T-cell (primary cell): ENCODE measurements at regions not wholly inside any gene's neighbourhood (a gene's known extent, or its start where the extent isn't known, plus 50 kb on each side); places are given as distances from the start of the nearest gene placed in this dataset.

ENCODE experiments used
- ATAC-seq, 4 experiments: fragments of 200-7000 bp in 3 of 4; fragments of 150-1000 bp in 1 of 4; cut with Tn5 transposase; replicated peaks in 1 of 4; 1 replicate in 3 of 4; 2 replicates in 1 of 4; pipeline ENCODE4 v1.10.0; 2021; ENCODE audit warnings: moderate library complexity in 3 of 4, mild to moderate bottlenecking in 2 of 4, moderate number of reproducible peaks in 1 of 4
- CTCF ChIA-PET, 2 donors: fragments of 300-600 bp; sonication (Branson Sonifier 250); formaldehyde crosslinking; loops; one replicate each; lab custom pipeline; 2022; ENCODE audit warnings: antibody characterized with exemption in 2 of 2; lab: Charles Lee
- POLR2A ChIA-PET, 2 donors: fragments of 300-600 bp; sonication (Branson Sonifier 250); formaldehyde crosslinking; loops; one replicate each; lab custom pipeline; 2022; ENCODE audit warnings: antibody characterized with exemption in 2 of 2; lab: Charles Lee
- DNase-seq, 35 experiments: peaks; one replicate each; pipeline versions ENCODE4 v3.0.0 to v3.0.0-alpha.2; 2013 to 2023
- H3K27ac ChIP-seq: one replicate; pipeline ENCODE4 v1.5.1; 2013; ENCODE audit warnings: low read length
- H3K27me3 ChIP-seq, 2 experiments: replicated peaks in 1 of 2; 1 replicate in 1 of 2; 2 replicates in 1 of 2; pipeline versions ENCODE4 v1.6.1 to v1.7.0; 2013; ENCODE audit warnings: low read length in 1 of 2, mixed read lengths in 1 of 2; ENCODE audit not compliant: control insufficient read depth in 2 of 2, insufficient read depth in 2 of 2; ENCODE audit errors: extremely low read depth in 1 of 2
- H3K36me3 ChIP-seq, 2 donors: 1 replicate in 1 of 2; 2 replicates in 1 of 2; pipeline versions ENCODE4 v1.6.1 to v1.7.0; 2013; ENCODE audit warnings: low read length in 1 of 2; ENCODE audit not compliant: control insufficient read depth in 2 of 2, insufficient read depth in 1 of 2; ENCODE audit errors: extremely low read depth in 1 of 2
- H3K4me1 ChIP-seq, 2 experiments: 1 replicate in 1 of 2; 2 replicates in 1 of 2; pipeline versions ENCODE4 v1.6.1 to v1.7.0; 2013; ENCODE audit warnings: low read length in 2 of 2, mixed read lengths in 1 of 2; ENCODE audit not compliant: insufficient read depth in 2 of 2, control insufficient read depth in 1 of 2; ENCODE audit errors: extremely low read depth in 1 of 2
- H3K4me3 ChIP-seq, 2 donors: 1 replicate in 1 of 2; 2 replicates in 1 of 2; pipeline versions ENCODE4 v1.5.1 to v1.7.0; 2013; ENCODE audit warnings: mild to moderate bottlenecking in 2 of 2, low read length in 1 of 2, moderate library complexity in 1 of 2; ENCODE audit not compliant: control insufficient read depth in 1 of 2; ENCODE audit errors: extremely low read depth in 1 of 2
- H3K9me3 ChIP-seq: 2 replicates; pipeline ENCODE4 v1.7.0; 2013
- H3K27ac Mint-ChIP-seq, 2 donors: one replicate each; pipeline ENCODE4 v1.8.0; 2020 to 2021; ENCODE audit warnings: mild to moderate bottlenecking in 2 of 2, mixed read lengths in 2 of 2
- H3K27me3 Mint-ChIP-seq, 2 donors: one replicate each; pipeline ENCODE4 v1.8.0; 2021 to 2022; ENCODE audit warnings: mixed read lengths in 2 of 2
- H3K36me3 Mint-ChIP-seq: one replicate; pipeline ENCODE4 v1.8.0; 2021; ENCODE audit warnings: mixed read lengths
- H3K4me1 Mint-ChIP-seq, 3 donors: one replicate each; pipeline ENCODE4 v1.8.0; 2020 to 2022; ENCODE audit warnings: mixed read lengths in 3 of 3, mild to moderate bottlenecking in 1 of 3
- H3K4me3 Mint-ChIP-seq, 3 donors: one replicate each; pipeline ENCODE4 v1.8.0; 2020 to 2022; ENCODE audit warnings: mild to moderate bottlenecking in 3 of 3, mixed read lengths in 3 of 3, moderate library complexity in 3 of 3
- H3K9me3 Mint-ChIP-seq, 3 donors: one replicate each; pipeline ENCODE4 v1.8.0; 2020 to 2022; ENCODE audit warnings: mixed read lengths in 3 of 3
- WGBS: methylation state at CpG from one replicate; pipeline ENCODE4 v1.1.5; 2013; ENCODE audit warnings: missing lambda C conversion rate; ENCODE audit not compliant: insufficient coverage; 5-methylcytosine and 5-hydroxymethylcytosine counted together

GRCh38 chrY:7437086-7437485, 525.5 kb upstream of the AMELY start:
- H3K27me3 ChIP-seq = no peaks in the 10 kb centered on the region
- CTCF ChIA-PET = no interaction called here
- H3K27ac Mint-ChIP-seq = no peak overlapping the region
- no peak overlapping the region for H3K4me3 ChIP-seq
- no peak for ATAC-seq
- no peaks in the 10 kb centered on the region for H3K36me3 Mint-ChIP-seq
- no peak overlapping the region for H3K27ac ChIP-seq
- no peak overlapping the region for H3K4me3 Mint-ChIP-seq
- H3K9me3 ChIP-seq = no peaks in the 10 kb centered on the region
- no peaks in the 10 kb centered on the region for H3K4me1 Mint-ChIP-seq
- WGBS = 83% methylated on average over 1 of the region's 1 CpG
- no peaks in the 10 kb centered on the region for H3K4me1 ChIP-seq
- DNase-seq = no peak
- H3K9me3 Mint-ChIP-seq = no peaks in the 10 kb centered on the region
- no peaks in the 10 kb centered on the region for H3K27me3 Mint-ChIP-seq
- POLR2A ChIA-PET = no interaction called here
- no peaks in the 10 kb centered on the region for H3K36me3 ChIP-seq

DNA sequence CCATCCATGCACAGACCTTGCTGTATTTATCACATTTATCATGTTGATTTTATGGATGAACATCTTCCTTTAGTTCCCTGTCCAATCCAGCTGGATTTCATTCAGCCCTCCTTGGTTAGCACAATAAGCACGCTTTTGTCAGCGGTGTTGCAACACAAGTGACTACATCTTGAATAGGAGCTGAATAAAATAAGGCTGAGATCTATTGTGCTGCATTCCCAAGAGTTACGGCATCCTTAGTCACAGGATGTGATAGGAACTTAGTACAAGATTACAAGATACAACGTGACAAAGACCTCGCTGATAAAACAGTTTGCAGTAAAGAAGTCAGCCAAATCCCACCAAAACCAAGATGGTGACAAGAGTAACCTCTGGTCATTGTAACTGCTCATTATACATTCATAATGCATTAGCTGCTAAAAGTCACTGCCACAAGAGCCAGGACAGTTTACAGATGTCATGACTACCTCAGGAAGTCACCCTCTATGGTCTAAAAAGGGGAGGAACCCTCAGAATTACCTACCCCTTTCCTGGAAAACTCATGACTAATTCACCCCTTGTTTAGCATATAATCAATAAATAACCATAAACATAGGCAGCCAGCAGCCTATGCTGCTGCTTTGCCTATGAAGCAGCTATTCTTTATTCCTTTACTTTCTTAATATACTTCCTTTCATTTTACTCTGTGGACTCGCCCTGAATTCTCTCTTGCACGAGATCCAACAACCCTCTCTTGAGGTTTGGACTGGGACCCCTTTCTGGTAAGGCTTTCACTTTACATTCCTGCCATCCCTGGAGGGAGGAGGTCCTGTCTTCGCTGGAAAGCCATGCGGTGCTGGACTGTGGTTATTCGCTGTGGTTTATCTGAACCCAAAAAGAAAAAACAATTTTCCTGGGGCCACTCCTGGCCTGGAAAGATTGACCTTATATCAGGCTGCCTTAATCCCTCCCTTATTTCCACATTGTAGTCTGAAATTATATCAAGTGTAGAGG, 522.6 kb upstream of the AMELY start:
- H3K4me3 Mint-ChIP-seq = no peak overlapping the region
- Histone ChIP-seq H3K27ac (no peak overlapping the region), H3K9me3 (no peaks in the 10 kb centered on the region), H3K4me1 (no peaks in the 10 kb centered on the region), H3K36me3 (no peaks in the 10 kb centered on the region), H3K27me3 (no peaks in the 10 kb centered on the region), H3K4me3 (no peak overlapping the region)
- H3K4me1 Mint-ChIP-seq = no peaks in the 10 kb centered on the region
- POLR2A ChIA-PET = no interaction called here
- H3K36me3 Mint-ChIP-seq = no peaks in the 10 kb centered on the region
- no CpG with 5 or more reads among the region's 10 CpGs for WGBS
- no peaks in the 10 kb centered on the region for H3K27me3 Mint-ChIP-seq
- ATAC-seq (no peak), DNase-seq (no peak)
- no peak overlapping the region for H3K27ac Mint-ChIP-seq
- H3K9me3 Mint-ChIP-seq = peaks cover 0 to 5% (median 0%) of the 10 kb centered on the region in 3 donors
- CTCF ChIA-PET = no interaction called here

- H3K9me3 Mint-ChIP-seq = no peaks in the 10 kb centered on the region
- CTCF ChIA-PET = no interaction called here
- no peak overlapping the region for H3K4me3 Mint-ChIP-seq
- WGBS = no CpG with 5 or more reads among the region's 3 CpGs
- no peak overlapping the region for H3K27ac Mint-ChIP-seq
- Histone ChIP-seq H3K27me3 (no peaks in the 10 kb centered on the region), H3K4me1 (no peaks in the 10 kb centered on the region), H3K27ac (no peak overlapping the region), H3K36me3 (no peaks in the 10 kb centered on the region), H3K9me3 (no peaks in the 10 kb centered on the region), H3K4me3 (no peak overlapping the region)
- ATAC-seq (no peak), DNase-seq (no peak)
- H3K27me3 Mint-ChIP-seq = no peaks in the 10 kb centered on the region
- POLR2A ChIA-PET = no interaction called here
- peaks cover 3% of the 10 kb centered on the region for H3K36me3 Mint-ChIP-seq
- no peaks in the 10 kb centered on the region for H3K4me1 Mint-ChIP-seq
Measured at GRCh38 chrY:7419165-7419564, 507.6 kb upstream of the AMELY start.

DNA sequence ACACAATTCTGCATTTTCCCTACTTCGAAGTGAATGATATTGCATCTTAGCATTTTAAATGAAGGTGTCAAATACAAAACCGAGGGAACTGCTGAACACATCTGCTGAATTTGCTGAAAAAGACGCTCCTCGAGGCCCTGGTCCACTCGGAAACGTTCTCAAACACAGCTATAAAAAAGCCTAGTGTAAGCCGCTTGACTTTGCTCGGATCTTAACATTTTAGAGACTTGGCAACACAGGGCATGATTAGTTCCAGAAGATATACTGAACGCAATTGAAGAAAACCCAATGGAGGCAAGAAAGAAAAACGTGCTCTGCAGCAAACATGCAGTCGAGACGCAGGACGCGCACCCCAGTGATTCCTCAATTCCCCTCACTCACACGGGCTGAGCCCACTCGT, 506.4 kb upstream of the AMELY start:
- WGBS = 96% methylated on average over 8 of the region's 16 CpGs
- Histone ChIP-seq H3K4me3 (no peak overlapping the region), H3K27me3 (no peaks in the 10 kb centered on the region), H3K9me3 (no peaks in the 10 kb centered on the region), H3K27ac (no peak overlapping the region), H3K36me3 (no peaks in the 10 kb centered on the region), H3K4me1 (no peaks in the 10 kb centered on the region)
- DNase-seq = no peak
- Mint-ChIP-seq H3K4me1 (no peaks in the 10 kb centered on the region), H3K27me3 (no peaks in the 10 kb centered on the region), H3K4me3 (no peak overlapping the region), H3K9me3 (no peaks in the 10 kb centered on the region), H3K36me3 (peaks cover 3% of the 10 kb centered on the region), H3K27ac (no peak overlapping the region)
- CTCF ChIA-PET = no interaction called here
- ATAC-seq = no peak
- POLR2A ChIA-PET = no interaction called here

DNA sequence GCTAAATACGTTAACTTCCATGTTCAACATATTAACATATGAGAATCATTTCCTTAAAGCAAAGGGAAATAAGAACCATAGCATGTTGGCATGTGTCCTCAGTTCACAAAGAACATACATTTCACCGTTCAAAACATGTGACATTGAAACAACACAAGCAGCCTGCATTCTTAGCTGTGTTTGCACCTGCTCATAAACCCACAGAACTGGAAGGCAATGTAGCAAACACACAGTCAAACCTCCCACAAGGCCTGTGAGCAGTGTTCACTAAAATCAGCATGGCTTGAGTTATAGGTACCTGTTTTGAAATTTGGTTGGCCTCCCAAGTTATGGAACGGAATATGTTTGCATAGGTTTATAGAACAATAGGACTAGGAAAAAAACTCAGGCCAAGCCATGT, 504.9 kb upstream of the AMELY start:
- Histone ChIP-seq H3K36me3 (no peaks in the 10 kb centered on the region), H3K27me3 (no peaks in the 10 kb centered on the region), H3K9me3 (no peaks in the 10 kb centered on the region), H3K4me1 (no peaks in the 10 kb centered on the region), H3K27ac (no peak overlapping the region), H3K4me3 (no peak overlapping the region)
- WGBS = no CpG with 5 or more reads among the region's 3 CpGs
- Mint-ChIP-seq H3K27me3 (no peaks in the 10 kb centered on the region), H3K4me1 (no peaks in the 10 kb centered on the region), H3K27ac (no peak overlapping the region), H3K36me3 (peaks cover 3% of the 10 kb centered on the region), H3K4me3 (no peak overlapping the region), H3K9me3 (no peaks in the 10 kb centered on the region)
- ChIA-PET POLR2A (no interaction called here), CTCF (no interaction called here)
- no peak for ATAC-seq
- no peak for DNase-seq

GRCh38 chrY:7415157-7415633, 503.6 kb upstream of the AMELY start:
- Histone ChIP-seq H3K27ac (no peak overlapping the region), H3K4me1 (no peaks in the 10 kb centered on the region), H3K9me3 (no peaks in the 10 kb centered on the region), H3K36me3 (no peaks in the 10 kb centered on the region), H3K27me3 (no peaks in the 10 kb centered on the region), H3K4me3 (no peak overlapping the region)
- H3K4me3 Mint-ChIP-seq = no peak overlapping the region
- H3K4me1 Mint-ChIP-seq = no peaks in the 10 kb centered on the region
- ATAC-seq (no peak), DNase-seq (no peak)
- WGBS = 100% methylated on average over 3 of the region's 7 CpGs
- POLR2A ChIA-PET = no interaction called here
- CTCF ChIA-PET = no interaction called here
- no peaks in the 10 kb centered on the region for H3K27me3 Mint-ChIP-seq
- H3K36me3 Mint-ChIP-seq = peaks cover 3% of the 10 kb centered on the region
- peaks cover 0 to 5% (median 0%) of the 10 kb centered on the region in 3 donors for H3K9me3 Mint-ChIP-seq
- no peak overlapping the region for H3K27ac Mint-ChIP-seq
